Neuronal stem cell (in vitro differentiated cells): ENCODE measurements at regions not wholly inside any gene's neighbourhood (a gene's known extent, or its start where the extent isn't known, plus 50 kb on each side); places are given as distances from the start of the nearest gene placed in this dataset.

ENCODE experiments used
- DNase-seq: peaks from one replicate; pipeline ENCODE4 v3.0.0-alpha.2; 2013; ENCODE audit warnings: low spot score
- H2AFZ ChIP-seq: one replicate; pipeline ENCODE4 v1.6.1; 2013; ENCODE audit warnings: mild to moderate bottlenecking, low read length, inconsistent platforms
- H2AK5ac ChIP-seq: 2 replicates; pipeline ENCODE4 v1.6.1; 2013; ENCODE audit warnings: low read depth, mild to moderate bottlenecking, inconsistent platforms, low read length, moderate library complexity, mixed read lengths
- H2BK120ac ChIP-seq: 2 replicates; pipeline ENCODE4 v1.6.1; 2013; ENCODE audit warnings: low read depth, mild to moderate bottlenecking, inconsistent platforms, low read length, moderate library complexity, mixed read lengths
- H2BK12ac ChIP-seq: one replicate; pipeline ENCODE4 v1.6.1; 2013; ENCODE audit warnings: low read length, inconsistent platforms
- H2BK15ac ChIP-seq: 2 replicates; pipeline ENCODE4 v1.6.1; 2013; ENCODE audit warnings: mild to moderate bottlenecking, low read length, inconsistent platforms, mixed read lengths
- H2BK5ac ChIP-seq: one replicate; pipeline ENCODE4 v1.6.1; 2013; ENCODE audit warnings: inconsistent platforms, mild to moderate bottlenecking, low read length, moderate library complexity
- H3K14ac ChIP-seq: one replicate; pipeline ENCODE4 v1.6.1; 2013; ENCODE audit warnings: low read length, inconsistent platforms
- H3K18ac ChIP-seq: 2 replicates; pipeline ENCODE4 v1.6.1; 2013; ENCODE audit warnings: low read length, inconsistent platforms
- H3K23ac ChIP-seq: 2 replicates; pipeline ENCODE4 v1.6.1; 2013; ENCODE audit warnings: low read depth, mild to moderate bottlenecking, mixed read lengths, low read length, inconsistent platforms; ENCODE audit not compliant: poor library complexity
- H3K27ac ChIP-seq: replicated peaks from 3 replicates; pipeline ENCODE4 v1.5.1; 2013; ENCODE audit warnings: low read length, inconsistent platforms
- H3K27me3 ChIP-seq, 3 experiments: 2 replicates each; pipeline ENCODE4 v1.6.1; 2013; ENCODE audit warnings: low read length in 3 of 3, mild to moderate bottlenecking in 2 of 3, inconsistent platforms in 1 of 3, low read depth in 1 of 3, mixed read lengths in 1 of 3, moderate library complexity in 1 of 3; ENCODE audit not compliant: control insufficient read depth in 3 of 3, insufficient read depth in 3 of 3
- H3K36me3 ChIP-seq, 2 donors: replicated peaks in 1 of 2; 2 replicates each; pipeline ENCODE4 v1.6.1; 2013; ENCODE audit warnings: low read length in 2 of 2; ENCODE audit not compliant: control insufficient read depth in 2 of 2, insufficient read depth in 2 of 2
- H3K4ac ChIP-seq: 2 replicates; pipeline ENCODE4 v1.6.1; 2013; ENCODE audit warnings: inconsistent platforms, mild to moderate bottlenecking, low read length, moderate library complexity
- H3K4me1 ChIP-seq, 2 donors: 1 replicate in 1 of 2; 2 replicates in 1 of 2; pipeline ENCODE4 v1.6.1; 2013; ENCODE audit warnings: low read length in 2 of 2, low read depth in 1 of 2; ENCODE audit not compliant: control insufficient read depth in 2 of 2, insufficient read depth in 1 of 2
- H3K4me2 ChIP-seq: one replicate; pipeline ENCODE4 v1.6.1; 2013; ENCODE audit warnings: mild to moderate bottlenecking, low read length, inconsistent platforms; ENCODE audit not compliant: insufficient read depth, poor library complexity, severe bottlenecking
- H3K4me3 ChIP-seq, 2 donors: 2 replicates each; pipeline ENCODE4 v1.5.1; 2013; ENCODE audit warnings: low read length in 2 of 2, mild to moderate bottlenecking in 2 of 2, inconsistent platforms in 1 of 2, moderate library complexity in 1 of 2
- H3K79me1 ChIP-seq: one replicate; pipeline ENCODE4 v1.6.1; 2013; ENCODE audit warnings: low read depth, mild to moderate bottlenecking, inconsistent platforms, low read length, moderate library complexity
- H3K9ac ChIP-seq: one replicate; pipeline ENCODE4 v1.6.1; 2013; ENCODE audit warnings: mild to moderate bottlenecking, low read depth, low read length, inconsistent platforms; ENCODE audit not compliant: poor library complexity
- H3K9me3 ChIP-seq, 2 donors: replicated peaks in 1 of 2; 2 replicates each; pipeline versions ENCODE3 to v1.6.1; 2013; ENCODE audit warnings: low read length in 2 of 2, mild to moderate bottlenecking in 2 of 2, inconsistent platforms in 1 of 2, low read depth in 1 of 2, mixed read lengths in 1 of 2, moderate library complexity in 1 of 2; ENCODE audit not compliant: control insufficient read depth in 2 of 2, insufficient read depth in 1 of 2
- H4K8ac ChIP-seq: one replicate; pipeline ENCODE4 v1.6.1; 2013; ENCODE audit warnings: low read depth, mild to moderate bottlenecking, inconsistent platforms, low read length, moderate library complexity
- H4K91ac ChIP-seq: one replicate; pipeline ENCODE4 v1.6.1; 2013; ENCODE audit warnings: low read length, low read depth, mild to moderate bottlenecking, inconsistent platforms; ENCODE audit not compliant: poor library complexity
- WGBS, 2 donors: extraction: QIAGEN DNeasy Blood & Tissue Kit; methylation state at CpG; one replicate each; pipeline ENCODE4 v1.1.7; 2013; ENCODE audit warnings: missing lambda C conversion rate in 2 of 2, mixed read lengths in 1 of 2; ENCODE audit not compliant: insufficient read length in 2 of 2, insufficient replicate concordance in 1 of 2; ENCODE audit errors: extremely low coverage in 2 of 2; 5-methylcytosine and 5-hydroxymethylcytosine counted together

GRCh38 chr10:130739016-130739756 lies 572.3 kb downstream of the TCERG1L start:
- H2BK5ac ChIP-seq: no peak overlapping the region
- peaks cover 0 to 2% of the 10 kb centered on the region in 2 donors for H3K4me1 ChIP-seq
- no peak overlapping the region for H2AFZ ChIP-seq
- peak overlapping the region; percentile 46 for H3K23ac ChIP-seq
- no peak overlapping the region for H3K4ac ChIP-seq
- H2BK15ac ChIP-seq: no peak overlapping the region
- H3K18ac ChIP-seq: no peak overlapping the region
- H3K79me1 ChIP-seq: peaks cover 3% of the 10 kb centered on the region
- no peak overlapping the region for H3K9ac ChIP-seq
- no peak overlapping the region for H4K91ac ChIP-seq
- H3K4me2 ChIP-seq: no peak overlapping the region
- H3K36me3 ChIP-seq: no peaks in the 10 kb centered on the region
- no peak overlapping the region for H3K27ac ChIP-seq
- H2BK12ac ChIP-seq: no peak overlapping the region
- H3K9me3 ChIP-seq: no peaks in the 10 kb centered on the region
- no CpG with 5 or more reads among the region's 6 CpGs for WGBS, 2 donors
- DNase-seq: no peak
- H2BK120ac ChIP-seq: no peak overlapping the region
- no peak overlapping the region for H3K14ac ChIP-seq
- no peak overlapping the region for H4K8ac ChIP-seq
- H3K4me3 ChIP-seq: no peak overlapping the region
- no peaks in the 10 kb centered on the region for H3K27me3 ChIP-seq
- H2AK5ac ChIP-seq: no peak overlapping the region

- Histone ChIP-seq H2BK12ac (no peak overlapping the region), H2BK5ac (no peak overlapping the region), H3K27ac (no peak overlapping the region), H2AFZ (no peak overlapping the region), H3K23ac (peak overlapping the region; percentile 46), H3K9ac (no peak overlapping the region), H3K9me3 (no peaks in the 10 kb centered on the region), H3K18ac (no peak overlapping the region), H2BK15ac (no peak overlapping the region), H3K4me2 (no peak overlapping the region), H3K79me1 (peaks cover 3% of the 10 kb centered on the region), H3K14ac (no peak overlapping the region), H3K36me3 (no peaks in the 10 kb centered on the region), H3K27me3 (no peaks in the 10 kb centered on the region), H2AK5ac (no peak overlapping the region), H2BK120ac (no peak overlapping the region), H3K4me1 (peaks cover 0 to 7% of the 10 kb centered on the region in 2 donors), H3K4ac (no peak overlapping the region), H4K91ac (no peak overlapping the region), H3K4me3 (no peak overlapping the region), H4K8ac (no peak overlapping the region)
- DNase-seq: no peak
- WGBS, 2 donors: no CpG with 5 or more reads among the region's 9 CpGs
Measured at GRCh38 chr10:130739757-130740145, 571.8 kb downstream of the TCERG1L start.

- no peak overlapping the region for H2BK5ac ChIP-seq
- no peak overlapping the region for H4K8ac ChIP-seq
- H3K14ac ChIP-seq: no peak overlapping the region
- H3K27me3 ChIP-seq: no peaks in the 10 kb centered on the region
- no CpG with 5 or more reads among the region's 11 CpGs for WGBS, 2 donors
- peaks cover 0 to 11% of the 10 kb centered on the region in 2 donors for H3K4me1 ChIP-seq
- H3K36me3 ChIP-seq: no peaks in the 10 kb centered on the region
- H3K9me3 ChIP-seq: no peaks in the 10 kb centered on the region
- no peak overlapping the region for H2BK12ac ChIP-seq
- H3K4ac ChIP-seq: no peak overlapping the region
- peak overlapping the region; percentile 47 for H3K23ac ChIP-seq
- no peak overlapping the region for H3K9ac ChIP-seq
- H2BK120ac ChIP-seq: no peak overlapping the region
- no peak overlapping the region for H2AK5ac ChIP-seq
- H3K27ac ChIP-seq: no peak overlapping the region
- H2BK15ac ChIP-seq: no peak overlapping the region
- H3K18ac ChIP-seq: no peak overlapping the region
- DNase-seq: no peak
- H3K4me2 ChIP-seq: no peak overlapping the region
- H2AFZ ChIP-seq: no peak overlapping the region
- peaks cover 3% of the 10 kb centered on the region for H3K79me1 ChIP-seq
- no peak overlapping the region for H3K4me3 ChIP-seq
- H4K91ac ChIP-seq: no peak overlapping the region
Measured at GRCh38 chr10:130740166-130740565, 571.4 kb downstream of the TCERG1L start.

- Histone ChIP-seq H2BK120ac (no peak overlapping the region), H3K9ac (no peak overlapping the region), H2BK12ac (no peak overlapping the region), H3K27me3 (no peaks in the 10 kb centered on the region), H2BK15ac (no peak overlapping the region), H3K27ac (no peak overlapping the region), H4K91ac (no peak overlapping the region), H3K14ac (no peak overlapping the region), H3K79me1 (peaks cover 3% of the 10 kb centered on the region), H3K4me1 (peaks cover 0 to 14% of the 10 kb centered on the region in 2 donors), H4K8ac (no peak overlapping the region), H2AFZ (no peak overlapping the region), H2BK5ac (no peak overlapping the region), H3K36me3 (no peaks in the 10 kb centered on the region), H3K4ac (no peak overlapping the region), H3K9me3 (no peaks in the 10 kb centered on the region), H3K4me3 (no peak overlapping the region), H3K18ac (no peak overlapping the region), H3K23ac (no peak overlapping the region), H2AK5ac (no peak overlapping the region), H3K4me2 (no peak overlapping the region)
- no CpG with 5 or more reads among the region's 20 CpGs for whole genome bisulfite sequencing, 2 donors
- no peak for DNase-seq
Measured at GRCh38 chr10:130740915-130741750, 570.4 kb downstream of the TCERG1L start.
